Fibroblast of mammary gland (primary cell): ENCODE measurements at regions not wholly inside any gene's neighbourhood (a gene's known extent, or its start where the extent isn't known, plus 50 kb on each side); places are given as distances from the start of the nearest gene placed in this dataset.

Experiments
- DNase-seq: peaks from one replicate; pipeline ENCODE4 v3.0.0-alpha.2; 2010; ENCODE audit warnings: low read depth
- H3K4me3 ChIP-seq: 2 replicates; pipeline ENCODE4 v1.5.1; 2011; ENCODE audit warnings: low read depth, mild to moderate bottlenecking, low read length, moderate library complexity; ENCODE audit not compliant: control insufficient read depth
- CTCF ChIP-seq: conservative IDR thresholded peaks from 2 replicates; pipeline ENCODE4 v1.5.1; 2011; ENCODE audit warnings: low read depth, low read length, inconsistent platforms; ENCODE audit not compliant: control insufficient read depth, insufficient read depth

DNA sequence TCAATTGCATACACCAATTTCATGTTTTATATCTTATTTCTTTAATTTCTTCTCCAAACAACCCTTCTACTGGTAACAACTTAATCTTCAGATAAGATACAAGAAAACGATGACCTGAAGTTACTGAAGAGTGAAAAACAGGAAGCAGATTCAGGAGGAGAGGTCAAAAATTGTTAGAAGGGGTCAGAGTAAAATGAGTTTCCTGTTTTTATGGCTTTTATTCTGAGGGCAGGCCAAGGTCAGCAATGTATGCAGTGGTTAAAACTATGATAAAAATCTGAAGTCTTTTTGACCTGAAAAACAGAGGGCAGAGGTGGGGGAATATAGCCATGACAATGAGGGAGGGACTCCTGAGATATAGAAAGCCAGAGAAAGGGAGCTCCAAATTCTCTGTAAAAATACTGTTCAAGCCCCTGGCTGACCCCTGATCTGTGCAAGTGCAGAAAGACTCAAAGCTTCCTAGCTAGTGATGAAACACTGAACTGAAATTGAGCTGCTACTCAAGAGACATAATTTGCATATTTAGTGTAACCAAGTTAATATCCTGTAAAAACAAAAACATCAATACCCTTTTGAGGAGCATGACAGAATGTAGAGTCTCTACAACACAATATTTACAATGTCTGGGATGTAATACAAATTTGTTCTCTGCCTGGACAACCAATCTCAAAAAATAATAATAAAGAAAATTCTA lies 514.3 kb upstream of the SEL1L start:
- no peak for TF ChIP-seq CTCF
- no peak for DNase-seq
- no peak overlapping the region for H3K4me3 ChIP-seq

DNA sequence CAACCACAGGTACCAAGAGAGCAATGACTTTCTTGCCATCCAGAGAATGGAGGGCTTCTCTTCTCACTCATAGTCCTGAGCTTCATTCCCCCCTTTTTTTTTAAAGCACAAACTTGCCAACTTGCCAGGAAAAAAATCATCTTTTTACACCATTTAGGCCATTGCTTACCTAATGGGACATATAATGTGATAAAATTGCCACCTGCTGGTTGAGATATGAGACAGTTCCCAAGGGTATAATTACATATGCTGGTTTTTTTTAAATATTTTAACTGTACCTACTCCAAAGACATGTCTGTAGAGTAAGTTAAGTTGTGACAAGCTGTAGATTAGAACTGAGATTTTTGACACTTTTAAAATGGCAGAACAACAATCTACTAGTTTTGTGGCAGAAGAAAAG lies 519.1 kb upstream of the SEL1L start:
- no peak for DNase-seq
- TF ChIP-seq CTCF: no peak
- H3K4me3 ChIP-seq: no peak overlapping the region

GRCh38 chr14:82055515-82056115 lies 522.0 kb upstream of the SEL1L start:
- H3K4me3 ChIP-seq: no peak overlapping the region

GRCh38 chr14:82060219-82060618 lies 526.6 kb upstream of the SEL1L start:
- no peak for TF ChIP-seq CTCF
- no peak overlapping the region for H3K4me3 ChIP-seq
- DNase-seq: no peak

More at GRCh38 chr14:82055515-82056115, 522.0 kb upstream of the SEL1L start:
- TF ChIP-seq CTCF: no peak
- DNase-seq: no peak

GRCh38 chr14:82067221-82067875 lies 533.7 kb upstream of the SEL1L start:
- TF ChIP-seq CTCF: no peak
- no peak for DNase-seq
- H3K4me3 ChIP-seq: no peak overlapping the region

DNA sequence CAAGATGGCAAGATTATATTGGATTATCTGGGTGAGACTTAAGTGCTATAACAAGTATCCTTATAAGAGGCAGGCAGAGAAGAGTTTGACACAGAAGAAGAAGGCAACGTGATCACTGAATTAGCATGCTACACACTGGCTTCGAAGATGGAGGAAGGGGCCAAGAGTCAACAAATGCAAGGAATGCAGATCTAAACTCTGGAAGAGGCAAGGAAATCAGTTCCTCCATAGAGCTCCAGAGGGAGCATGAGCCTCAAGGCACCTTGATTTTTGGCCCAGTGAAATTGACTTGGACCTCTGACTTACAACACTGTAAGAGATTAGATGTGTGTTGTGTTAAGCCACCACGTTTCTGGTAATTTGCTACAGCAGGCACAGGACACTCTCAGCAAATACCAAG lies 536.4 kb upstream of the SEL1L start:
- DNase-seq: no peak
- no peak overlapping the region for H3K4me3 ChIP-seq
- no peak for TF ChIP-seq CTCF
